ENCODE measurements at regions not wholly inside any gene's neighbourhood (a gene's known extent, or its start where the extent isn't known, plus 50 kb on each side); places are given as distances from the start of the nearest gene placed in this dataset.

DNA sequence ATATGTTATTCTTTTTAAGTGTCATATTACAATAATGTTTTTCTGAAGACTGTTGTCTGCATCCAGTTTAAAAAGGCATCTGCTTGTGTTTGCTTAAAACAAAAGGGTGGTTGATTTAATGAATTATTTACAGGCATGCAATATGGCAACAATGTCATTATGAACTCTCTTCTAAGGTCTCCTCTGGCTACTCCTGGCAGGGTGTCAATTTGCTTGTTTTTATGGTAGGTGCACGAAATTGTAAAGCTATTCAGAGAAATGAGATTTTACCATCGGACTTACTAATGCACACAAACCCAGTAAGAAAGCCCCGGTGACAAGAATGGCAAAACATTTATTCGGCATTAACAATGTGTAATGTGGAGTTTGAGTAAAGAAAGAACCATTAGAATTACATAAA, 539.8 kb upstream of the ZNF608 start:
- TF ChIP-seq, protein P1, sequence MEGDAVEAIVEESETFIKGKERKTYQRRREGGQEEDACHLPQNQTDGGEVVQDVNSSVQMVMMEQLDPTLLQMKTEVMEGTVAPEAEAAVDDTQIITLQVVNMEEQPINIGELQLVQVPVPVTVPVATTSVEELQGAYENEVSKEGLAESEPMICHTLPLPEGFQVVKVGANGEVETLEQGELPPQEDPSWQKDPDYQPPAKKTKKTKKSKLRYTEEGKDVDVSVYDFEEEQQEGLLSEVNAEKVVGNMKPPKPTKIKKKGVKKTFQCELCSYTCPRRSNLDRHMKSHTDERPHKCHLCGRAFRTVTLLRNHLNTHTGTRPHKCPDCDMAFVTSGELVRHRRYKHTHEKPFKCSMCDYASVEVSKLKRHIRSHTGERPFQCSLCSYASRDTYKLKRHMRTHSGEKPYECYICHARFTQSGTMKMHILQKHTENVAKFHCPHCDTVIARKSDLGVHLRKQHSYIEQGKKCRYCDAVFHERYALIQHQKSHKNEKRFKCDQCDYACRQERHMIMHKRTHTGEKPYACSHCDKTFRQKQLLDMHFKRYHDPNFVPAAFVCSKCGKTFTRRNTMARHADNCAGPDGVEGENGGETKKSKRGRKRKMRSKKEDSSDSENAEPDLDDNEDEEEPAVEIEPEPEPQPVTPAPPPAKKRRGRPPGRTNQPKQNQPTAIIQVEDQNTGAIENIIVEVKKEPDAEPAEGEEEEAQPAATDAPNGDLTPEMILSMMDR (conservative IDR thresholded peaks at IDR 0.05; ENCODE audit: low read length) = no peak
- TF ChIP-seq EZH2phosphoT487 (IDR thresholded peaks at IDR 0.05; ENCODE audit: borderline replicate concordance, low read depth, low read length) = no peak
